GM23338 (cell line): ENCODE measurements at regions not wholly inside any gene's neighbourhood (a gene's known extent, or its start where the extent isn't known, plus 50 kb on each side); places are given as distances from the start of the nearest gene placed in this dataset.

ENCODE experiments used
- CREB1 ChIP-seq: fragments of 250-450 bp; sonication (Bioruptor Pico); IDR thresholded peaks from 2 replicates; pipeline ENCODE4 v1.5.0; 2020; ENCODE audit warnings: low read depth, mild to moderate bottlenecking, moderate library complexity
- EZH2 ChIP-seq: fragments of 200-600 bp; sonication (generic); IDR thresholded peaks from one replicate; pipeline ENCODE4 v1.8.0; 2017; ENCODE audit warnings: antibody characterized with exemption, mild to moderate bottlenecking, low read depth; ENCODE audit not compliant: unreplicated experiment
- EZH2phosphoT487 ChIP-seq: fragments of 200-600 bp; sonication (generic); IDR thresholded peaks from one replicate; pipeline ENCODE4 v1.8.1; 2018; ENCODE audit warnings: antibody characterized with exemption; ENCODE audit not compliant: unreplicated experiment
- JUNB ChIP-seq: IDR thresholded peaks from one replicate; pipeline ENCODE4 v1.6.1; 2016; ENCODE audit warnings: antibody characterized with exemption; ENCODE audit not compliant: unreplicated experiment
- NANOG ChIP-seq: IDR thresholded peaks from 2 replicates; pipeline ENCODE4 v1.6.1; 2016; ENCODE audit warnings: antibody characterized with exemption, borderline replicate concordance
- POLR2AphosphoS5 ChIP-seq: IDR thresholded peaks from 2 replicates; pipeline ENCODE4 v1.6.1; 2016; ENCODE audit warnings: antibody characterized with exemption, low read depth
- REST ChIP-seq: IDR thresholded peaks from one replicate; pipeline ENCODE4 v1.6.1; 2018; ENCODE audit warnings: antibody characterized with exemption; ENCODE audit not compliant: unreplicated experiment
- STAT1 ChIP-seq: IDR thresholded peaks from one replicate; pipeline ENCODE4 v1.6.1; 2016; ENCODE audit warnings: antibody characterized with exemption; ENCODE audit not compliant: unreplicated experiment
- ZNF114 ChIP-seq: fragments of 250-450 bp; sonication (Bioruptor Pico); IDR thresholded peaks from 2 replicates; pipeline ENCODE4 v1.5.0; 2020; ENCODE audit warnings: mild to moderate bottlenecking, moderate library complexity
- ZNF331 ChIP-seq: fragments of 250-450 bp; sonication (Bioruptor Pico); IDR thresholded peaks from 2 replicates; pipeline ENCODE4 v1.5.0; 2020; ENCODE audit warnings: low read depth, mild to moderate bottlenecking, moderate library complexity
- TF ChIP-seq, protein P1 (sequence below), 2 experiments: fragments of 200-600 bp in 1 of 2; sonication (generic) in 1 of 2; conservative IDR thresholded peaks; 2 replicates each; pipeline versions ENCODE4 v1.5.1 to v1.6.1; 2016 to 2017; ENCODE audit warnings: antibody characterized with exemption in 2 of 2, low read depth in 2 of 2, mild to moderate bottlenecking in 2 of 2, moderate library complexity in 1 of 2
- TF ChIP-seq, protein P2 (sequence below): IDR thresholded peaks from 2 replicates; pipeline ENCODE4 v1.6.1; 2016; ENCODE audit warnings: antibody characterized with exemption
- TF ChIP-seq, protein P3 (sequence below): fragments of 250-450 bp; sonication (Bioruptor Pico); IDR thresholded peaks from 2 replicates; pipeline ENCODE4 v1.5.0; 2020; ENCODE audit warnings: mild to moderate bottlenecking, moderate library complexity

DNA sequence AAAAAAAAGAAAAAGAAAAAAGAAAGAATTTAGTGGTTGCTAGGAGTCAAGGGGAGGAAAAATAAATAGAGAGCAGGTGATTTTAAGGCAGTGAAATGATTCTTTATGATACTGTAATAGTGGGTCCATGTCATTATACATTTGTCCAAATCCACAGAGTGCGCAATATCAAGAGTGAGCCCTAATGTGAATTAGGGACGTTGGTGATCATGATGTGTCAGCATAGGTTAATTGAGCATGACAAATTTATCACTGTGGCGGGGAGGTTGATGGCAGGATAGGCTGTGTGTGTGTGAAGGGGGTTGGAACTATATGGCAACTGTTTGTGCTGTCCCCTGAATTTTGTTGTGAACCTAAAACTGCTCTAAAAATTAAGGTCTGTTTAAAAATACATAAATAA lies 357.8 kb downstream of the ICE1 start:
- TF ChIP-seq POLR2AphosphoS5 (no peak), ZNF114 (no peak), EZH2phosphoT487 (no peak), CREB1 (CRISPR knock-in tag) (no peak), JUNB (no peak), ZNF331 (CRISPR knock-in tag) (no peak), EZH2 (no peak), REST (no peak), STAT1 (no peak), NANOG (no peak)
- TF ChIP-seq, protein P1, sequence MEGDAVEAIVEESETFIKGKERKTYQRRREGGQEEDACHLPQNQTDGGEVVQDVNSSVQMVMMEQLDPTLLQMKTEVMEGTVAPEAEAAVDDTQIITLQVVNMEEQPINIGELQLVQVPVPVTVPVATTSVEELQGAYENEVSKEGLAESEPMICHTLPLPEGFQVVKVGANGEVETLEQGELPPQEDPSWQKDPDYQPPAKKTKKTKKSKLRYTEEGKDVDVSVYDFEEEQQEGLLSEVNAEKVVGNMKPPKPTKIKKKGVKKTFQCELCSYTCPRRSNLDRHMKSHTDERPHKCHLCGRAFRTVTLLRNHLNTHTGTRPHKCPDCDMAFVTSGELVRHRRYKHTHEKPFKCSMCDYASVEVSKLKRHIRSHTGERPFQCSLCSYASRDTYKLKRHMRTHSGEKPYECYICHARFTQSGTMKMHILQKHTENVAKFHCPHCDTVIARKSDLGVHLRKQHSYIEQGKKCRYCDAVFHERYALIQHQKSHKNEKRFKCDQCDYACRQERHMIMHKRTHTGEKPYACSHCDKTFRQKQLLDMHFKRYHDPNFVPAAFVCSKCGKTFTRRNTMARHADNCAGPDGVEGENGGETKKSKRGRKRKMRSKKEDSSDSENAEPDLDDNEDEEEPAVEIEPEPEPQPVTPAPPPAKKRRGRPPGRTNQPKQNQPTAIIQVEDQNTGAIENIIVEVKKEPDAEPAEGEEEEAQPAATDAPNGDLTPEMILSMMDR (conservative IDR thresholded peaks at IDR 0.05; ENCODE audit: low read depth in 2 of 2) = no peak
- TF ChIP-seq, protein P2, sequence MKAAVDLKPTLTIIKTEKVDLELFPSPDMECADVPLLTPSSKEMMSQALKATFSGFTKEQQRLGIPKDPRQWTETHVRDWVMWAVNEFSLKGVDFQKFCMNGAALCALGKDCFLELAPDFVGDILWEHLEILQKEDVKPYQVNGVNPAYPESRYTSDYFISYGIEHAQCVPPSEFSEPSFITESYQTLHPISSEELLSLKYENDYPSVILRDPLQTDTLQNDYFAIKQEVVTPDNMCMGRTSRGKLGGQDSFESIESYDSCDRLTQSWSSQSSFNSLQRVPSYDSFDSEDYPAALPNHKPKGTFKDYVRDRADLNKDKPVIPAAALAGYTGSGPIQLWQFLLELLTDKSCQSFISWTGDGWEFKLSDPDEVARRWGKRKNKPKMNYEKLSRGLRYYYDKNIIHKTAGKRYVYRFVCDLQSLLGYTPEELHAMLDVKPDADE = no peak
- TF ChIP-seq, protein P3, sequence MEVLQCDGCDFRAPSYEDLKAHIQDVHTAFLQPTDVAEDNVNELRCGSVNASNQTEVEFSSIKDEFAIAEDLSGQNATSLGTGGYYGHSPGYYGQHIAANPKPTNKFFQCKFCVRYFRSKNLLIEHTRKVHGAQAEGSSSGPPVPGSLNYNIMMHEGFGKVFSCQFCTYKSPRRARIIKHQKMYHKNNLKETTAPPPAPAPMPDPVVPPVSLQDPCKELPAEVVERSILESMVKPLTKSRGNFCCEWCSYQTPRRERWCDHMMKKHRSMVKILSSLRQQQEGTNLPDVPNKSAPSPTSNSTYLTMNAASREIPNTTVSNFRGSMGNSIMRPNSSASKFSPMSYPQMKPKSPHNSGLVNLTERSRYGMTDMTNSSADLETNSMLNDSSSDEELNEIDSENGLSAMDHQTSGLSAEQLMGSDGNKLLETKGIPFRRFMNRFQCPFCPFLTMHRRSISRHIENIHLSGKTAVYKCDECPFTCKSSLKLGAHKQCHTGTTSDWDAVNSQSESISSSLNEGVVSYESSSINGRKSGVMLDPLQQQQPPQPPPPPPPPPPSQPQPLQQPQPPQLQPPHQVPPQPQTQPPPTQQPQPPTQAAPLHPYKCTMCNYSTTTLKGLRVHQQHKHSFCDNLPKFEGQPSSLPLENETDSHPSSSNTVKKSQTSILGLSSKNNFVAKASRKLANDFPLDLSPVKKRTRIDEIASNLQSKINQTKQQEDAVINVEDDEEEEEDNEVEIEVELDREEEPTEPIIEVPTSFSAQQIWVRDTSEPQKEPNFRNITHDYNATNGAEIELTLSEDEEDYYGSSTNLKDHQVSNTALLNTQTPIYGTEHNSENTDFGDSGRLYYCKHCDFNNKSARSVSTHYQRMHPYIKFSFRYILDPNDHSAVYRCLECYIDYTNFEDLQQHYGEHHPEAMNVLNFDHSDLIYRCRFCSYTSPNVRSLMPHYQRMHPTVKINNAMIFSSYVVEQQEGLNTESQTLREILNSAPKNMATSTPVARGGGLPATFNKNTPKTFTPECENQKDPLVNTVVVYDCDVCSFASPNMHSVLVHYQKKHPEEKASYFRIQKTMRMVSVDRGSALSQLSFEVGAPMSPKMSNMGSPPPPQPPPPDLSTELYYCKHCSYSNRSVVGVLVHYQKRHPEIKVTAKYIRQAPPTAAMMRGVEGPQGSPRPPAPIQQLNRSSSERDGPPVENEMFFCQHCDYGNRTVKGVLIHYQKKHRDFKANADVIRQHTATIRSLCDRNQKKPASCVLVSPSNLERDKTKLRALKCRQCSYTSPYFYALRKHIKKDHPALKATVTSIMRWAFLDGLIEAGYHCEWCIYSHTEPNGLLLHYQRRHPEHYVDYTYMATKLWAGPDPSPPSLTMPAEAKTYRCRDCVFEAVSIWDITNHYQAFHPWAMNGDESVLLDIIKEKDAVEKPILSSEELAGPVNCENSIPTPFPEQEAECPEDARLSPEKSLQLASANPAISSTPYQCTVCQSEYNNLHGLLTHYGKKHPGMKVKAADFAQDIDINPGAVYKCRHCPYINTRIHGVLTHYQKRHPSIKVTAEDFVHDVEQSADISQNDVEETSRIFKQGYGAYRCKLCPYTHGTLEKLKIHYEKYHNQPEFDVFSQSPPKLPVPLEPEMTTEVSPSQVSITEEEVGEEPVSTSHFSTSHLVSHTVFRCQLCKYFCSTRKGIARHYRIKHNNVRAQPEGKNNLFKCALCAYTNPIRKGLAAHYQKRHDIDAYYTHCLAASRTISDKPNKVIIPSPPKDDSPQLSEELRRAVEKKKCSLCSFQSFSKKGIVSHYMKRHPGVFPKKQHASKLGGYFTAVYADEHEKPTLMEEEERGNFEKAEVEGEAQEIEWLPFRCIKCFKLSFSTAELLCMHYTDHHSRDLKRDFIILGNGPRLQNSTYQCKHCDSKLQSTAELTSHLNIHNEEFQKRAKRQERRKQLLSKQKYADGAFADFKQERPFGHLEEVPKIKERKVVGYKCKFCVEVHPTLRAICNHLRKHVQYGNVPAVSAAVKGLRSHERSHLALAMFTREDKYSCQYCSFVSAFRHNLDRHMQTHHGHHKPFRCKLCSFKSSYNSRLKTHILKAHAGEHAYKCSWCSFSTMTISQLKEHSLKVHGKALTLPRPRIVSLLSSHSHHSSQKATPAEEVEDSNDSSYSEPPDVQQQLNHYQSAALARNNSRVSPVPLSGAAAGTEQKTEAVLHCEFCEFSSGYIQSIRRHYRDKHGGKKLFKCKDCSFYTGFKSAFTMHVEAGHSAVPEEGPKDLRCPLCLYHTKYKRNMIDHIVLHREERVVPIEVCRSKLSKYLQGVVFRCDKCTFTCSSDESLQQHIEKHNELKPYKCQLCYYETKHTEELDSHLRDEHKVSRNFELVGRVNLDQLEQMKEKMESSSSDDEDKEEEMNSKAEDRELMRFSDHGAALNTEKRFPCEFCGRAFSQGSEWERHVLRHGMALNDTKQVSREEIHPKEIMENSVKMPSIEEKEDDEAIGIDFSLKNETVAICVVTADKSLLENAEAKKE = no peak
